ENCODE measurements at regions not wholly inside any gene's neighbourhood (a gene's known extent, or its start where the extent isn't known, plus 50 kb on each side); places are given as distances from the start of the nearest gene placed in this dataset.
A peak's percentile ranks its signal among the peaks of the same experiment; 100 is the strongest.

- no peak overlapping the region for H3K9ac ChIP-seq
- TF ChIP-seq CTCF (conservative IDR thresholded peaks at IDR 0.05; ENCODE audit: low read depth, low read length), result no peak
- H3K27ac ChIP-seq, result no peak overlapping the region
- no peak overlapping the region for H2AFZ ChIP-seq (ENCODE audit: low read depth)
- H3K4me2 ChIP-seq, result no peak overlapping the region
- no peaks in the 10 kb centered on the region for H3K4me1 ChIP-seq (ENCODE audit: low read depth, poor library complexity, severe bottlenecking)
- no peak overlapping the region for H3K4me3 ChIP-seq (IDR thresholded peaks at IDR 0.05; ENCODE audit: insufficient read depth, low read depth, low read length)
- no peaks in the 10 kb centered on the region for H3K36me3 ChIP-seq (ENCODE audit: insufficient read depth)
- no peaks in the 10 kb centered on the region for H4K20me1 ChIP-seq (ENCODE audit: insufficient read depth)
- H3K79me2 ChIP-seq (ENCODE audit: insufficient read depth, low read depth), result no peaks in the 10 kb centered on the region
- no peaks in the 10 kb centered on the region for H3K27me3 ChIP-seq (ENCODE audit: insufficient read depth, low read depth)
These were observed 867.7 kb upstream of the AGA start for GRCh38 chr4:178309890-178310289.

GRCh38 chr4:178311997-178312396 lies 869.8 kb upstream of the AGA start:
- Histone ChIP-seq H3K4me3 (IDR thresholded peaks at IDR 0.05; ENCODE audit: insufficient read depth, low read depth, low read length) (no peak overlapping the region), H3K36me3 (ENCODE audit: insufficient read depth) (no peaks in the 10 kb centered on the region), H3K4me1 (ENCODE audit: low read depth, poor library complexity, severe bottlenecking) (no peaks in the 10 kb centered on the region), H3K27ac (no peak overlapping the region), H3K79me2 (ENCODE audit: insufficient read depth, low read depth) (no peaks in the 10 kb centered on the region), H2AFZ (ENCODE audit: low read depth) (no peak overlapping the region), H3K27me3 (ENCODE audit: insufficient read depth, low read depth) (no peaks in the 10 kb centered on the region), H3K9ac (no peak overlapping the region), H3K4me2 (no peak overlapping the region), H4K20me1 (ENCODE audit: insufficient read depth) (no peaks in the 10 kb centered on the region)
- no peak for TF ChIP-seq CTCF (conservative IDR thresholded peaks at IDR 0.05; ENCODE audit: low read depth, low read length)

- Histone ChIP-seq H3K27me3 (ENCODE audit: insufficient read depth, low read depth) (no peaks in the 10 kb centered on the region), H3K4me3 (IDR thresholded peaks at IDR 0.05; ENCODE audit: insufficient read depth, low read depth, low read length) (no peak overlapping the region), H3K36me3 (ENCODE audit: insufficient read depth) (no peaks in the 10 kb centered on the region), H3K4me1 (ENCODE audit: low read depth, poor library complexity, severe bottlenecking) (no peaks in the 10 kb centered on the region), H3K79me2 (ENCODE audit: insufficient read depth, low read depth) (no peaks in the 10 kb centered on the region), H4K20me1 (ENCODE audit: insufficient read depth) (no peaks in the 10 kb centered on the region), H2AFZ (ENCODE audit: low read depth) (no peak overlapping the region), H3K27ac (no peak overlapping the region), H3K4me2 (no peak overlapping the region), H3K9ac (no peak overlapping the region)
- no peak for TF ChIP-seq CTCF (conservative IDR thresholded peaks at IDR 0.05; ENCODE audit: low read depth, low read length)
These were observed 872.0 kb upstream of the AGA start for GRCh38 chr4:178314287-178314686.

GRCh38 chr4:178316211-178316610 lies 874.0 kb upstream of the AGA start:
- no peak overlapping the region for H2AFZ ChIP-seq (ENCODE audit: low read depth)
- H3K4me1 ChIP-seq (ENCODE audit: low read depth, poor library complexity, severe bottlenecking), result no peaks in the 10 kb centered on the region
- H3K9ac ChIP-seq, result peak overlapping the region; percentile 12; the same call in 1 of the 2 replicates
- H3K27me3 ChIP-seq (ENCODE audit: insufficient read depth, low read depth), result no peaks in the 10 kb centered on the region
- H3K27ac ChIP-seq, result no peak overlapping the region
- TF ChIP-seq CTCF (conservative IDR thresholded peaks at IDR 0.05; ENCODE audit: low read depth, low read length), result no peak
- H3K79me2 ChIP-seq (ENCODE audit: insufficient read depth, low read depth), result no peaks in the 10 kb centered on the region
- no peaks in the 10 kb centered on the region for H4K20me1 ChIP-seq (ENCODE audit: insufficient read depth)
- no peaks in the 10 kb centered on the region for H3K36me3 ChIP-seq (ENCODE audit: insufficient read depth)
- H3K4me3 ChIP-seq (IDR thresholded peaks at IDR 0.05; ENCODE audit: insufficient read depth, low read depth, low read length), result no peak overlapping the region
- no peak overlapping the region for H3K4me2 ChIP-seq

All from KMS-11 (cell line).